HFFc6 (cell line): ENCODE measurements at regions not wholly inside any gene's neighbourhood (a gene's known extent, or its start where the extent isn't known, plus 50 kb on each side); places are given as distances from the start of the nearest gene placed in this dataset.

ENCODE experiments used
- DNase-seq: peaks from one replicate; pipeline ENCODE4 v3.0.0-alpha.2; 2018
- H3K27ac Mint-ChIP-seq: 2 replicates; pipeline ENCODE4 v1.8.0; 2020; ENCODE audit warnings: mild to moderate bottlenecking, mixed read lengths
- H3K27me3 Mint-ChIP-seq: 2 replicates; pipeline ENCODE4 v1.8.0; 2021; ENCODE audit warnings: mild to moderate bottlenecking, moderate library complexity, mixed read lengths; ENCODE audit not compliant: insufficient read depth
- H3K36me3 Mint-ChIP-seq: 2 replicates; pipeline ENCODE4 v1.8.0; 2021; ENCODE audit warnings: low read depth, mixed read lengths
- H3K4me1 Mint-ChIP-seq: 2 replicates; pipeline ENCODE4 v1.8.0; 2020; ENCODE audit warnings: low read depth, mixed read lengths
- H3K4me3 Mint-ChIP-seq: 2 replicates; pipeline ENCODE4 v1.8.0; 2020; ENCODE audit warnings: mild to moderate bottlenecking, moderate library complexity, mixed read lengths
- H3K9me3 Mint-ChIP-seq: 2 replicates; pipeline ENCODE4 v1.8.0; 2020; ENCODE audit warnings: mild to moderate bottlenecking, mixed read lengths
- CTCF ChIP-seq: fragments of 200-600 bp; sonication (generic); IDR thresholded peaks from 2 replicates; pipeline ENCODE4 v1.5.0; 2021; ENCODE audit warnings: antibody characterized with exemption, mild to moderate bottlenecking

- H3K9me3 Mint-ChIP-seq: no peaks in the 10 kb centered on the region
Observed at GRCh38 chr11:94675813-94676212, 92.3 kb upstream of the AMOTL1 start.

GRCh38 chr11:94676814-94677213 is 91.3 kb upstream of the AMOTL1 start:
- H3K4me3 Mint-ChIP-seq: no peak overlapping the region
- H3K9me3 Mint-ChIP-seq: no peaks in the 10 kb centered on the region
- H3K4me1 Mint-ChIP-seq: peaks cover 46% of the 10 kb centered on the region
- H3K36me3 Mint-ChIP-seq: no peaks in the 10 kb centered on the region
- no peak for DNase-seq
- no peak for TF ChIP-seq CTCF
- H3K27me3 Mint-ChIP-seq: peaks cover 9% of the 10 kb centered on the region; the same call in 1 of the 2 replicates
- no peak overlapping the region for H3K27ac Mint-ChIP-seq

More at GRCh38 chr11:94675813-94676212, 92.3 kb upstream of the AMOTL1 start:
- H3K36me3 Mint-ChIP-seq: no peaks in the 10 kb centered on the region
- peaks cover 46% of the 10 kb centered on the region for H3K4me1 Mint-ChIP-seq
- TF ChIP-seq CTCF: no peak
- no peak for DNase-seq
- H3K27ac Mint-ChIP-seq: no peak overlapping the region
- H3K4me3 Mint-ChIP-seq: no peak overlapping the region
- H3K27me3 Mint-ChIP-seq: peaks cover 9% of the 10 kb centered on the region; the same call in 1 of the 2 replicates

GRCh38 chr11:94678236-94678635 is 89.9 kb upstream of the AMOTL1 start:
- H3K27me3 Mint-ChIP-seq: peaks cover 7% of the 10 kb centered on the region; the same call in 1 of the 2 replicates
- H3K4me1 Mint-ChIP-seq: peaks cover 46% of the 10 kb centered on the region
- no peak for DNase-seq
- H3K4me3 Mint-ChIP-seq: no peak overlapping the region
- H3K27ac Mint-ChIP-seq: no peak overlapping the region
- no peaks in the 10 kb centered on the region for H3K9me3 Mint-ChIP-seq
- TF ChIP-seq CTCF: no peak
- no peaks in the 10 kb centered on the region for H3K36me3 Mint-ChIP-seq

DNA sequence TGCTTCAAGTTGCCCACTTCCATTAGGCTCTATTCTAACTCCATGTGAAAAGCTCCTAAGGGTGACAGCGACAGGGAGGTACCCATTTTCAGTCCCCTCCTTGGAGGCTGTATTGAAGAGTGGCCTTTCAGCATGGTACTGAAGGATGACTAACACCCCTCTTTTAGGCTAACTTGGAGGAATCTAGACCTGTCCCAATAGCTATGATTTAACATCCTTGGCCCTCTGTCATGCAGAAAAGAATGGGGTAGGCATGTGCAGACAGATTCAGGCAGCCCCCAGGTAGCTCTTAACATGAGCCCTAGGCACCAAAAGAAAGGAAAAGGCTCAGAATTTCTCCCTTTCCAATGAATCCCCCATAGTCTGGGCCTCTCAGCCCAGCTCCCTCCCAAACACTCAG is 89.3 kb upstream of the AMOTL1 start:
- no peaks in the 10 kb centered on the region for H3K36me3 Mint-ChIP-seq
- H3K27me3 Mint-ChIP-seq: peaks cover 11% of the 10 kb centered on the region; the same call in 1 of the 2 replicates
- no peak overlapping the region for H3K4me3 Mint-ChIP-seq
- TF ChIP-seq CTCF: no peak
- H3K27ac Mint-ChIP-seq: no peak overlapping the region
- H3K4me1 Mint-ChIP-seq: peaks cover 42% of the 10 kb centered on the region
- DNase-seq: no peak
- no peaks in the 10 kb centered on the region for H3K9me3 Mint-ChIP-seq

DNA sequence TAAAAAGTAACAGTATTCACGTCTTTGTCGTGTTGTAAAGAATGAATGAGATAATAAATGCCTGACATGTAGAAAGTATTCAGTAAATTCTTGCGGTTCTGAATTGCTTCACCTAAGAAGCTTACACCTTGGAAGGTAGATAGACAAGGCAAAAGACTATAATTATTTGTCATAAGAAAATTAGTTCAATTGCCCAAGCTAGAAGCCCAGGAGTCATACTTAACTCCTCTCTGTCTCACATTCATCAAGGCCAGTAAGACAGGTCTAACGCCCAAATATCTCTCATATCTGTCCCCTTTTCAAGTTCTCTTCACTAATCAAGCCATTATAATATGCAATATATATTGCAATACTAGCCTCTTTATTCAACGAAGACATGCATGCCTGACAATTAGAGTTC is 87.7 kb upstream of the AMOTL1 start:
- Mint-ChIP-seq H3K9me3 (peaks cover 2% of the 10 kb centered on the region; the same call in 1 of the 2 replicates), H3K4me3 (no peak overlapping the region), H3K27ac (no peak overlapping the region), H3K4me1 (peaks cover 30% of the 10 kb centered on the region), H3K27me3 (peaks cover 11% of the 10 kb centered on the region), H3K36me3 (no peaks in the 10 kb centered on the region)
- TF ChIP-seq CTCF: no peak
- no peak for DNase-seq

DNA sequence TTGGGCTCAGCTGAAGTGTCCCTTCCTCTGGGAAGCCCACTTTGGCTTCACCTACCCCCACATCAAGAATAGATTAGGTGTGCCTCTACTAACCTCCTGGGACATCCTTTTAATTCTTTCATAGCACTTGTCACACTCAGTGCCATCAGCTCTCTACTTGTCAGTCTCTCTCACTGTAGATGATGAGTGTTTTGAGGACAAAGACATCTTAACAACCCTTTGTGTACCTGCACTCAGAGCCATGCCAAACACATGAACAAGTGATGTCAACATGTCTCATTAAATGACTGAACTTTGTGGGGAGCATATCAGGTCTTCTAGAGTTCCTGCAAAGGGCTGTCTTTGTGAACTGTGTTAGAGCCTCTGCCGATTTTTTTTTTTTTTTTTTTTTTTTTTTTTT is 87.0 kb upstream of the AMOTL1 start:
- Mint-ChIP-seq H3K36me3 (no peaks in the 10 kb centered on the region), H3K4me1 (peaks cover 23% of the 10 kb centered on the region), H3K4me3 (no peak overlapping the region), H3K27ac (no peak overlapping the region), H3K27me3 (peaks cover 10% of the 10 kb centered on the region), H3K9me3 (peaks cover 4% of the 10 kb centered on the region; the same call in 1 of the 2 replicates)
- TF ChIP-seq CTCF: no peak
- no peak for DNase-seq
